Activated T-cell treated with anti-CD3 and anti-CD28 coated beads, Interleukin-2, amount 50 U/mL, for 24 hours (primary cell): ENCODE measurements at regions not wholly inside any gene's neighbourhood (a gene's known extent, or its start where the extent isn't known, plus 50 kb on each side); places are given as distances from the start of the nearest gene placed in this dataset.

Experiments used
- DNase-seq: peaks from one replicate; pipeline ENCODE4 v3.0.0-alpha.2; 2020
- H3K27ac Mint-ChIP-seq: 2 replicates; pipeline ENCODE4 v1.8.0; 2020; ENCODE audit warnings: mild to moderate bottlenecking, mixed read lengths
- H3K27me3 Mint-ChIP-seq: 2 replicates; pipeline ENCODE4 v1.8.0; 2020; ENCODE audit warnings: mixed read lengths
- H3K36me3 Mint-ChIP-seq: 2 replicates; pipeline ENCODE4 v1.8.0; 2020; ENCODE audit warnings: low read depth, mixed read lengths
- H3K4me1 Mint-ChIP-seq: 2 replicates; pipeline ENCODE4 v1.8.0; 2020; ENCODE audit warnings: low read depth, mixed read lengths
- H3K4me3 Mint-ChIP-seq: 2 replicates; pipeline ENCODE4 v1.8.0; 2020; ENCODE audit warnings: mild to moderate bottlenecking, moderate library complexity, mixed read lengths
- H3K9me3 Mint-ChIP-seq: 2 replicates; pipeline ENCODE4 v1.8.0; 2020; ENCODE audit warnings: mixed read lengths

- no peaks in the 10 kb centered on the region for H3K36me3 Mint-ChIP-seq
- H3K4me1 Mint-ChIP-seq = peaks cover 2% of the 10 kb centered on the region
- no peak for DNase-seq
- H3K4me3 Mint-ChIP-seq = no peak overlapping the region
- H3K9me3 Mint-ChIP-seq = peaks cover 4% of the 10 kb centered on the region
- peaks cover 27% of the 10 kb centered on the region for H3K27me3 Mint-ChIP-seq
- no peak overlapping the region for H3K27ac Mint-ChIP-seq
Observed at GRCh38 chr10:28733245-28733644, 55.9 kb downstream of the BAMBI start.

- Mint-ChIP-seq H3K36me3 (no peaks in the 10 kb centered on the region), H3K4me1 (peaks cover 2% of the 10 kb centered on the region), H3K27me3 (peaks cover 31% of the 10 kb centered on the region), H3K4me3 (no peak overlapping the region), H3K9me3 (peaks cover 4% of the 10 kb centered on the region), H3K27ac (no peak overlapping the region)
- DNase-seq = no peak
Observed at GRCh38 chr10:28733647-28734046, 56.3 kb downstream of the BAMBI start.

DNA sequence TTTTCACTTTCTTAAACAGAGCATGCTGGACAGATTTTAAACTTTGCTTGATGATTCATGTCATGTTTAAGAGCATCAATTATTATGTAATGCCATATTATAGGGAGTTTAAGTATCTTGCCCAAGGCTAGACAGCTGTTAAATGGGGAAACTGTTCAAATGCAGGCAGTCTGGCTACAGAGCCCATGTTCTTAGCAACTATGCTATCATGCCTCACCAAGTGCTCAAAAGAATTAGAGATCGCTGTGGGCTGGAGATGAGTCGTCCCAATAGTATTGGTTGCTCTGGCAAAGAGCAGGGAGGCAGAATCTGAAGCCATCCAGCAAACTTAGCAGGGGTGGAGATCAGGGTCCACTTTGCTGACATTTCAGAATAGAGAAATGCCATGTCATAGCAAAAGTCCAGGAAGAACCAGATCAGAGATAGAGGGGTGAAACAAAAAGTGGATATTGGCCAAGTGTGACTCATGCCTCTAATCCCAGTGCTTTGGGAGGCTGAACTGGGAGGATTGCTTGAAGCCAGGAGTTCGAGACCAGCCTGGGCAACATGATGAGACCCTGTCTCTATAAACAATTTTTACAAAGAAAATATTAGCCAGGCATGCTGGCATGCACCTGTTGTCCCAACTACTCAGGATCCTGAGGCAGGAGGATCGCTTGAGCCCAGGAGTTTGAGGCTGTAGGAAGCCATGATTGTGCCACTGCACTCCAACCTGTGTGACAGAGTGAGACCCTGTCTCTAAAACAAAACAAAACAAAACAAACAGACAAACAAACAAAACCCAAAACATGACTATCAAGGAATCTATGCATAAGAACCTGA lies 57.8 kb downstream of the BAMBI start:
- Mint-ChIP-seq H3K9me3 (peaks cover 4% of the 10 kb centered on the region), H3K4me1 (peaks cover 2% of the 10 kb centered on the region), H3K27me3 (peaks cover 37% of the 10 kb centered on the region), H3K4me3 (no peak overlapping the region), H3K27ac (no peak overlapping the region), H3K36me3 (no peaks in the 10 kb centered on the region)
- no peak for DNase-seq

DNA sequence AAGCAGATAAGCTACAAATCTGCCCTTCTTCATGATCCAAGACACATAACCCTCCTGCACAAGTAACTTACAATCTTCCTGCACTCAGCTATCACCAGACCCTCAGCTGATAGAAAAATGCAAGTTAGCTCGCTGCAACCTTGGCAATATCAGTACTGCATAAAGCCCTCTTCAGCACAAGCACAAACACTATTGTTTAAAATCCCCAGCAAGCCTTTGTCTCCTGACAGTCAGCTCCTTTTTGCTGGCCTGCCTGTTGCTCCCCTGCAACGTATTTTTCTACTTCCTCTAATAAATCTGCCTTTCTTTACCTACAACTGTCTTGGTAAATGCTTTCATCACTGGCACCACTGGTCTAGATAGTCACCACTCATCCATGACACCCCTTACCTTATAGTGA lies 59.8 kb downstream of the BAMBI start:
- H3K36me3 Mint-ChIP-seq = no peaks in the 10 kb centered on the region
- peaks cover 48% of the 10 kb centered on the region for H3K27me3 Mint-ChIP-seq
- DNase-seq = no peak
- no peak overlapping the region for H3K27ac Mint-ChIP-seq
- no peaks in the 10 kb centered on the region for H3K4me1 Mint-ChIP-seq
- no peak overlapping the region for H3K4me3 Mint-ChIP-seq
- H3K9me3 Mint-ChIP-seq = peaks cover 4% of the 10 kb centered on the region

DNA sequence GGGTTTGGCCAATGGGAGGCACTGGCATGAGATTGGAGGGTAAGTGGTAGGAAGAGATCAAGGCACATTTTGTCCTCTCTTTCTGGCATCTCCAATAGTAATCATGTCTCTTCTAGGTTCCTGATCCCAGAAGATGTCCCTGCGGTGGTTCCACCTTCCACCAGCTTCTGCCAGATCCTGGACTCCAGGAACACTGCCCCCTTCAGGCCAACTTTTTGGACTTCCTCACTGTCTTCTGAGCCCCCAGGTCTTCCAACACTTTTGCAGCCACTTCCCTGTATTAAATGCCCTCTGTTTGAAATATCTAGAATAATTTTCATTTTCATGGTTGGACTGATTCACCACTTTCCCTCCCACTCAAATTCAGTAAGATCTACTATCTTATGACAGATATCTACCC lies 60.9 kb downstream of the BAMBI start:
- Mint-ChIP-seq H3K4me1 (no peaks in the 10 kb centered on the region), H3K9me3 (peaks cover 4% of the 10 kb centered on the region), H3K4me3 (no peak overlapping the region), H3K36me3 (no peaks in the 10 kb centered on the region), H3K27ac (no peak overlapping the region), H3K27me3 (peaks cover 48% of the 10 kb centered on the region)
- no peak for DNase-seq

GRCh38 chr10:28743576-28743975 lies 66.3 kb downstream of the BAMBI start:
- no peak for DNase-seq
- H3K4me3 Mint-ChIP-seq = no peak overlapping the region
- peaks cover 33% of the 10 kb centered on the region for H3K27me3 Mint-ChIP-seq
- H3K36me3 Mint-ChIP-seq = no peaks in the 10 kb centered on the region
- no peaks in the 10 kb centered on the region for H3K4me1 Mint-ChIP-seq
- peaks cover 4% of the 10 kb centered on the region for H3K9me3 Mint-ChIP-seq
- no peak overlapping the region for H3K27ac Mint-ChIP-seq

GRCh38 chr10:28744069-28744768 lies 66.9 kb downstream of the BAMBI start:
- H3K27ac Mint-ChIP-seq = no peak overlapping the region
- H3K4me1 Mint-ChIP-seq = no peaks in the 10 kb centered on the region
- peaks cover 4% of the 10 kb centered on the region for H3K9me3 Mint-ChIP-seq
- H3K27me3 Mint-ChIP-seq = peaks cover 28% of the 10 kb centered on the region
- H3K4me3 Mint-ChIP-seq = no peak overlapping the region
- DNase-seq = no peak
- H3K36me3 Mint-ChIP-seq = no peaks in the 10 kb centered on the region

DNA sequence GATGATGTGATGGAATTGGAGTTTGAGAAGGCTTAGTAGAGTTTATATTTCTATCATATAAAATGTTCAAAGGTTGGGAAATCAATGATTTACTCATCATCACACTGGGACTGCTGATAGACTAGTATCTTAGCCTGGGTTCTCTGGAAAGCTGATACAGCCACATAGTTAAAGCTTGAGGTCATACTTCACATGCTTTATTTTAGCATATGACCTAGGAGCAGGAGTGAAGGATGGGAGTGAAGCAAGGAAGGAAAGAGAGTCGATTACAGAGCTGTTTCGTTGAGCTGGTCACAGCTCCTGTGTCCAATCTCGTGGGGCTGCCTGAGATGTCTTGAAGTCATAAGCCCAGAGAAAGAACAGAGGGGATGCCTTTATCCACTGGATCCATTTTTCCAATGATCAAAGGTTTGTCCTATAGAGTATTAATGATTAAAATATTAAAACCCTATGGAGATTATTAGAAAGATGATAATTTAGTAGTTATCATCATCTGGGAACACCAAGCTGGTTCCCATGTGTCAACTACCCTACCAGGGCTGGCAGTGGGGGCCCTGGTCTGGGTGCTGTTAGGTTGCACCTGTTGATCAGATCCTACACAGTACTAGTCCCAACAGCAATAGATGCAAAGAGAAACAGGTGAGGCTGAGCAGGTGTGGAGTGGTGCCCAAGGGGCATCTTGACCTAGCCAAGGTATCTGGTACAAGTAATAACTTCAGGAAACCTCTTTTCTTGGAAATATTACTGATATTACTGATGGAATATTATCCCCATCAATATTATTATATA lies 77.8 kb downstream of the BAMBI start:
- DNase-seq = no peak
- H3K36me3 Mint-ChIP-seq = no peaks in the 10 kb centered on the region
- peaks cover 38% of the 10 kb centered on the region for H3K27me3 Mint-ChIP-seq
- no peak overlapping the region for H3K4me3 Mint-ChIP-seq
- H3K27ac Mint-ChIP-seq = no peak overlapping the region
- no peaks in the 10 kb centered on the region for H3K4me1 Mint-ChIP-seq
- H3K9me3 Mint-ChIP-seq = peaks cover 6% of the 10 kb centered on the region

DNA sequence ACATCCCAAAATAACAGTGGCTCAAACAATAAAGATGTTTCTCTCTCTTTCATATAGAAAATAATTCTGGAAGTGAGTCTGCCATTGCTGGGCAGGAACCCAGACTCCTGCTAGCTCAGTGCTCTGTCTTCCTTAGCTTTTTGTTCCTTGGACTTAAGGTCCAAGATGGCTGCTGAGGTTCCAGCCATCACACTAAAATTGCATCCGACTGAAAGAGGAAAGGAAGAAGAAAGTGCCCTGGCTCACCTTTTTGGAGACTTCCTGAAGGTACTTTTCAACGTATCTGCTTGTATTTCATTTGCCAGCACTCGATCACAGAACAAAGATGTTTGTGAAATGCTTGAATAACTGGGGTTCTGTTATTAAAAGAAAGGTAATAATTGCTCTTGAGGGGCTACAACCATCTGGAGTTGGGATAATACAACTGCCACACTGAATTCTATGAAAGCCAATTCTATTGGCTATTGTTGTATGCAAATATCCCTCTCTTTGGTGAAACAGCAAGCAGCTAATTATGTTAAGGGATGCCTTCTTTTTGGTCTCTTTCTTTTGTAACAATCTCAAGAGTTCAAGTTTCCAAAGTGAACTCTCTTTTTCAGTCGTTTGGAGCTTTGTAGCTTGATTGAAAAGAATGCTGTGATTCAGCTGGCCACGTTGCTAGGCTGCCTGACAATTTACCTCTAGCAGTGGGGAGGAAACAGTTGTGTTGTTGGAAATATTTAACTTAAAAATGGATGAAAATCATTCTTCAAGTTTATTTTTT lies 83.9 kb downstream of the BAMBI start:
- Mint-ChIP-seq H3K27ac (no peak overlapping the region), H3K27me3 (peaks cover 31% of the 10 kb centered on the region), H3K9me3 (no peaks in the 10 kb centered on the region), H3K4me1 (no peaks in the 10 kb centered on the region), H3K36me3 (no peaks in the 10 kb centered on the region), H3K4me3 (no peak overlapping the region)
- DNase-seq = no peak

DNA sequence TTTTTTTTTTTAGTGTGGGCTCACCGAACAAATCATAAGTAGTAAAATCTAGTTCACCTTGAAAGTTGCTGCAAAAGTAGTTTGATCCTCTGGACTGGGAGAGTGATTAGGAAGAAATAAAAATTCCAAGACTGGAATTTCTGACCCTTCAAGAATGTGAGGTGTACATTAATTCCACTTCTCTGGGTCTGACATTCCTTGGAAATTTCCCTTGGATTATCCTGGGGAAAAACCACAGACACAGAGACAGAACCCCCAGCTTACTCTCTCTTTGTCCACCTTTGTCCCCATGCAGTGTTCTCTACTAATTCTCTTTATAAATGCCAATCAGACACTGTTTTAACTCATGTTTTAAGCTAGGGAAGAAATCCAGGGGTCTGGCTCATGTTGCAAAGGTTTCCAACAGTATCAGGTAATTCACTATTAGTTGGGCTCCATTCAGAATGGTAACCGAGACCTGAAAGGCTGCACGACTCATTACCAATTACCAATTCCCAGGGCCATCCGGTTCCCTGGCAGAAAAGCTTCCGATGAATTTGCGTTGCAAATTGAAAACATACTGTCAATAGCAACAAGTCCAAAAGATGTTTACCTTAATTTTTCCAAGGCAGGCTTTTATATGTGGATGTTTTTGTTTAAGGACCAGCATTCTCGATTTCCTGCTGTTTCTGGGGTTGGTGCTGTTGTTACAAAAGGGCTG lies 86.3 kb downstream of the BAMBI start:
- no peak for DNase-seq
- H3K9me3 Mint-ChIP-seq = no peaks in the 10 kb centered on the region
- H3K4me3 Mint-ChIP-seq = no peak overlapping the region
- no peaks in the 10 kb centered on the region for H3K36me3 Mint-ChIP-seq
- H3K27ac Mint-ChIP-seq = no peak overlapping the region
- H3K4me1 Mint-ChIP-seq = no peaks in the 10 kb centered on the region
- H3K27me3 Mint-ChIP-seq = peaks cover 29% of the 10 kb centered on the region

DNA sequence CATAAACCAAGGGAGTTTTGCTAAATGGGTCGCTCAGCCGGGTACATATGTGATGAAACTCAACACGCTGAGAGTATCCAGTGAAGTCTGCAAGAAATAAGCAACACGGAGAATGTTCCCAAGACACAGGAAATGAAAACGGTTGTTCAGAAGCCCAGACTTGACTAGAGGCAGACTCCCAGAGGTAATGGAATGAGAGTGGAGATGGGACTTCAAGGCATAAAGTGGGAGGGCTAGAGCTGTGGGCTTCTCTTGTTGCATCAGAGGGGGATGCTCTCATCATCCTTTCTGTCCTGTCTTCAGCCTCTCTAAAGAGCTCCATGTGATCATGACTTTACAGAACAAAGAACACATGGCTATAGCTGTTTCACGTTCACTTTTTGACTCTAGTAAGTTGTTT lies 88.3 kb downstream of the BAMBI start:
- H3K27ac Mint-ChIP-seq = no peak overlapping the region
- DNase-seq = no peak

GRCh38 chr10:28768227-28768626 lies 90.9 kb downstream of the BAMBI start:
- Mint-ChIP-seq H3K4me3 (no peak overlapping the region), H3K27ac (no peak overlapping the region), H3K36me3 (no peaks in the 10 kb centered on the region), H3K9me3 (no peaks in the 10 kb centered on the region), H3K4me1 (no peaks in the 10 kb centered on the region), H3K27me3 (peaks cover 40% of the 10 kb centered on the region)
- no peak for DNase-seq

More for the DNA sequence above, 88.3 kb downstream of the BAMBI start:
- peaks cover 35% of the 10 kb centered on the region for H3K27me3 Mint-ChIP-seq
- no peaks in the 10 kb centered on the region for H3K9me3 Mint-ChIP-seq
- H3K4me3 Mint-ChIP-seq = no peak overlapping the region
- H3K4me1 Mint-ChIP-seq = no peaks in the 10 kb centered on the region
- no peaks in the 10 kb centered on the region for H3K36me3 Mint-ChIP-seq

DNA sequence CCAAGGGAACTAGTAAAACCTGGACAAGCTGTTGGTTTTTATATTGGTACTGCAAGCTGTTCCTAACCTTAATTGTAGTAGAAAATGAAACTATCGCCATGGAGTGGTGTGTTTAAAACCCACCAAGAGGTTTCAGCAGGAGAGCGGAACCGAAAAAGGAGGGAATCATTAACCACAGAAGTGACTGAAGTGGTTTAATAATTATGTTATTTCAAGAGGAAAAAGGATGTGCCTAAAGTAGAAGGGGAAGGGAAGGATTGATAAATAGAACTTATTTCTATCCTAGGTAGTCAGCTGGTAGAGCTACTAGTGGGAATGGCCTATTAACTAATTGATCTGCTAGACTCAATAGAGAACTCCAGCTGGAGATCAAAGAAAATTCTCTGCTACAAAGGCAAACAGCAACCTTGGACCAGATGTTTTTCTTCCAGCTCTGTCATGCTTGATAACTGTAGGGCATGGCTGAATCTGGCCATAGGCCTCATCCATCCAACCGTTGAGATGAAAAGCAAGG lies 91.8 kb downstream of the BAMBI start:
- no peaks in the 10 kb centered on the region for H3K4me1 Mint-ChIP-seq
- no peak for DNase-seq

More for the DNA sequence above, 91.8 kb downstream of the BAMBI start:
- Mint-ChIP-seq H3K9me3 (no peaks in the 10 kb centered on the region), H3K36me3 (no peaks in the 10 kb centered on the region), H3K27ac (no peak overlapping the region), H3K27me3 (peaks cover 43% of the 10 kb centered on the region), H3K4me3 (no peak overlapping the region)
